GM21526 (cell line): ENCODE measurements at regions not wholly inside any gene's neighbourhood (a gene's known extent, or its start where the extent isn't known, plus 50 kb on each side); places are given as distances from the start of the nearest gene placed in this dataset.
A peak's percentile ranks its signal among the peaks of the same experiment; 100 is the strongest.

Experiments
- ATAC-seq: cut with Tn5 transposase; IDR thresholded peaks from one replicate; pipeline ENCODE4 v1.9.1; 2021; ENCODE audit warnings: moderate library complexity; ENCODE audit not compliant: unreplicated experiment, low FRiP score

DNA sequence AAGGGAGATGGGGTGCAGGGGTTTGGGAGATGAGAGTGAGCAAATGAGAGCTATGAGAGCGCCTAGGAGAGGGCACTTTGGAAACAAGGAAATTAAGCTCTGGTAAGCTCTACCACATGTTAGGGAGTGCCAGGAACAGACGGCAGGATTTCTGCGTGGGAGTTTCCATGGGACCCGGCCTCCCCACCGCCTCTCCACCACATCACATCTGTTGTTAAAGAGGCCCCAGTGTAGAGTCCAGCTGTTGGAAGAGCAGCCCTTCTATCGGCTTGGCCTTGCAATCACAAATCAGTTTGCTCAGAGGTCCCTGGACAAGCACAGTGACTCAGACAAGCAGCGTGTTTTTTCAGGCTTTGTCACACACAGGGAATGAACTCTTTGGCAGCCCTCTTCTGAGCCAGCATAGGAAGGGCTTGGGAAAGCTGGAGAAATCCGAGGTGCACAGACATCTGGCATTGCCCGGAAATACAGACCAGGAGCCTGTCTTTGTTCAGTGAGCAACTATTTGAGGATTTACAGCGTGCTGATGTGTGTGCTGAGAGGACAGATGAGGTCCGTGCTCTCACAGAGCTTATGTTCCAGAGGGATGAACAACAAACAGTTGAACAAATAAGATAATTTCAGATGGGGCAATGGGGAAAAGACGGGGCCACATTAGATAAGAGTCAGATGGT lies 370.6 kb upstream of the PROK2 start:
- ATAC-seq: no peak

DNA sequence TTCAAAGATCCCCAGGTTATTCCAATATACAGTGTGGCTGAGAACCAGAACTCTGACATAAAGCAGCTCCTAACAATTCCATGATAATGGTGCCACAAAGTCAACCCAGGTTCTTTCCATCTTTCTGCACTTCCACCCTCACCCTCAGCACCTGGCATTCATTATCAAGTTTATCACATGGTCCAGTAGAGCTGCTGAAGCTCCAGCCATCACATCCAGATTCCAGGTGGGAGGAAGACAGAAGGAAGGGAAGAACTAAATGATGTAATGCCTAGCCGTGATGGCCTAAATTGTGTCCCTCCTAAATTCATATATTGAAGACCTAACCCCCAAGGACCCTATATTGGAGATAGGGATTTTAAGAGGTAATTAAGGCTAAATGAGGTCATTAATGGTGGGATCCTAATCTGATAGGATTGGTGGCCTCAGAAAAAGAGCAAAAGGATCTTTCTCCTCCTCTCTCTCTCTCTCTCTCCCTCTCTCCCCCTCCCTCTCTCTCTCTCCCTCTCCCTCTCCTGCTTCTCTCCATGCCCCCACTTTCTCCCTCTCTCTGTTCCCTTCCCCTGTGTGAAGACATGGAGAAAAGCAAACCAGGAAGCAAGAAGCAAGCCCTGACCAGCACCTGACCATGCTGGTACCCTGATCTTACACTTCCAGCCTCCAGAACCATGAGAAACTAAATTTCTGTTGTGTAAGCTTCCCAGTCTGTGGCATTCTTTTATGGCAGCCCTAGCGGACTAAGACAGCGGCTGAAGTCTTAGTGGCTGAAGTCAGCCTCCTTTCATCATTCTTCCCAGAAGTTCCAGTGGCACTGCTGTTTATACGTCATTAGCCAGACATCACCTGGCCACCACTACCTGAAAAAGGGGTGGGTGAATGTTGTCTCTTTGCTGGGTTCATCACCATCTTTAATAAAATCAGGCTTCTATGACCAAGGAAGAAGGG lies 369.7 kb upstream of the PROK2 start:
- ATAC-seq: no peak

DNA sequence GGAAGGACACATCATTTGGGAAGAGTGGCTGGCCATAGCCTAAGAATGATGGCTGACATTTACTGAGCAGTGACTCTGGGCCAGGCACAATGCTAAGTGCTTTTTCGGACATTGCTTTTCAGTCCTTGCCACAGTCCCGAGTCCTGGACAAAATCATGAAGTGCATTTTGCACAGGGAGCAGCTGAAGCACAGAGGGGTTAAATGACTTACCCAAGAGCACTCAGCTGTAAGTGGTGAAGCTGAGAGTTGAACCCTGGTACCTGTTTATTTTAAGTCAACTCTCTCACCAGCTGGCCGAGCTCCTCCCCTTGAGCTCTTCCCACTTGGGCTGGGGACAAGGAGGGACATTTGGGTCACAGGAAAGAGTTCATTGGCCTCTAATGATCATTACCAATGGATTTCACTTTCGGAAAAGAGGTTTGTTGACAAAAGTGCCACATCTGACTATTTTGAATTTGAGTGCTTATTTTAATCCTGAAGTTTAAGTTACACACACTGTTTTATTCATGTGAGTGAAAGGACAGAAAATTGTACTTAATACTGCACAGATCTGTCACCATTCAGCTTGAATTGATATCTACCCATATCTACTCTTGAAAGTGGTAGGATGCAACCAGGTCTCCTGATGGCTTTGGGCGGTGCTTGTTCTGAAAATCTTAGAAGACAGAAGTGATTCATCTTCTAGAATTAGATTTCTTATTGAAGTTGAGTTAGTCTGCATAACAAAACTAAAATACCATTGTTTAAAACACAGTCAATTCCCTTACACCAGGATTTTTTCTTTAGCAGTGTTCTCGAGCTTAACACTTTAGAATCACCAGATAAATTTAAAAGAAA lies 368.7 kb upstream of the PROK2 start:
- ATAC-seq: no peak

DNA sequence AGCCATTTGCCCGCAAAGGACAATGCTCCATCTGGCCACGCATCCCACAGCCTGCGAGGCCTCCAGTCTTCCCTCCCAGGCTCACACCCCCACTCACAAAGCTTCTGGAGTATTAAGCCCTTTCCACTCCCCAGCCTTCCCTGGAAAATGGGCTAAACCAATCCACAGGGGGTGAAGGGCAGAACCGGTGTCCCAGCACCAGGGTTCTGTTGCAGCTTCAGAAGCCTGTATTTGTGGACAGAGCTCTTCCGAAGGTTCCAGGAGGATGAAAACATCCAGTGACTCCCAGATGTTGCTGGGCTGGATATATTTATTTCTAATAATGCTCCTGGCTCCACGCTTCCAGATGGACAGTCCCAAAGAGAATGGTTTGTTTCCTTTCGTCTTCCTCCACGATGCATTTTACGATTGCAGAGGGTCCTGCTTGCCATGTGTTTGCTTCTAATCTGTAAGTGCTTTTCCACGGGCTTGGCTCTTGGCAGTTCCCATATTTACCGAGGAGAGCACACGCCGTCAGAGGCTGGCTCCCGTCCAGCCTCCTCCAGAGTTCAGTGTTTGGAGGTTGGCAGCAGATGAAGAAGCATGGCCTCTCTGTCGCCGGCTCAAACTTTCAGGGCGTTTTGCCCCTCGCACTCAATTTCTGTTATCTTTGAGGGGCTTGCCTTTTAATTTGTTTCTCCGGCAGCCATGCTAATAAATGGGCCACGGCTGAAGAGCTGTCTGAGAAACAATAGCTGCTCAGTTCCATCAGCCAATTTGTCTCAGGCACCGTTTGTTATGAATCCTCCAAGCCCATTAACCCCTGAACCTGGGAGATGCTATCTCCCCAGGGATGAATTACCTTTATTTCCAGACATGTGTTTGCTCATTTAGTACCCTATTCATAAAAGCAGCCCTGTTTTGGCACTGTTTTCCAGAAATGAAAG lies 367.9 kb upstream of the PROK2 start:
- no peak for ATAC-seq

GRCh38 chr3:72151465-72152238 lies 366.7 kb upstream of the PROK2 start:
- ATAC-seq: no peak

GRCh38 chr3:72150634-72151412 lies 365.9 kb upstream of the PROK2 start:
- ATAC-seq: no peak

DNA sequence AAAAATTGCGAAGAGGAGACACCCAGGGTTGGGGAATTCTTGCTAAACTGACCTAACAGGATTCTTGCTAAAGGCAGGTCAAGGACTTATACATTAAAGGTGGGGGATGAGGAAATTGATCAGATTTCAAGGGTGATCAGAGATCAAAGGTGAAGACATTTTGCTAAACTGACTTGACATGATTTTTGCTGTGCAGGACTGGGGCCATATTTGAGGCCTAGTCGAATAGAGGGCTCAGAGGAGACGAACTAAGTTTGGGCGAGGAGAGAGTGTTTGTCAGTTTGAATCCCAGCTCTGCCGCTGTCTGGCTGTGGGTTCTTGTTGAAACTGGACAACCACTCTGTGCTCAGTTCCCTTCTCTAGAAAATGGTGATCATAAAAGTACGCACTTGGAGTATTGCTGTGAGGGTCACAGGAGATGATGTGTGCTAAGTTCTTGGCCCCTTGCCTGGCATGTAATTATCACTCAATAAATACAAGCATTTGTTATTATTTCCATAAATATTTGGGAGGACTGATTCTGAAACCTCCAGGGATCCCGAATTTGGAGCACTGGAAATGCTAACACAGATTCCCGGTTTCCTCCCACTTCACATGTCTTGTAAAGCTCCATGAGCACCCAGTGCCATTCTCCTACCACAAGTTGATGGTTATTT lies 364.8 kb upstream of the PROK2 start:
- no peak for ATAC-seq

- no peak for ATAC-seq
Observed at GRCh38 chr3:72147600-72147999, 362.7 kb upstream of the PROK2 start.

DNA sequence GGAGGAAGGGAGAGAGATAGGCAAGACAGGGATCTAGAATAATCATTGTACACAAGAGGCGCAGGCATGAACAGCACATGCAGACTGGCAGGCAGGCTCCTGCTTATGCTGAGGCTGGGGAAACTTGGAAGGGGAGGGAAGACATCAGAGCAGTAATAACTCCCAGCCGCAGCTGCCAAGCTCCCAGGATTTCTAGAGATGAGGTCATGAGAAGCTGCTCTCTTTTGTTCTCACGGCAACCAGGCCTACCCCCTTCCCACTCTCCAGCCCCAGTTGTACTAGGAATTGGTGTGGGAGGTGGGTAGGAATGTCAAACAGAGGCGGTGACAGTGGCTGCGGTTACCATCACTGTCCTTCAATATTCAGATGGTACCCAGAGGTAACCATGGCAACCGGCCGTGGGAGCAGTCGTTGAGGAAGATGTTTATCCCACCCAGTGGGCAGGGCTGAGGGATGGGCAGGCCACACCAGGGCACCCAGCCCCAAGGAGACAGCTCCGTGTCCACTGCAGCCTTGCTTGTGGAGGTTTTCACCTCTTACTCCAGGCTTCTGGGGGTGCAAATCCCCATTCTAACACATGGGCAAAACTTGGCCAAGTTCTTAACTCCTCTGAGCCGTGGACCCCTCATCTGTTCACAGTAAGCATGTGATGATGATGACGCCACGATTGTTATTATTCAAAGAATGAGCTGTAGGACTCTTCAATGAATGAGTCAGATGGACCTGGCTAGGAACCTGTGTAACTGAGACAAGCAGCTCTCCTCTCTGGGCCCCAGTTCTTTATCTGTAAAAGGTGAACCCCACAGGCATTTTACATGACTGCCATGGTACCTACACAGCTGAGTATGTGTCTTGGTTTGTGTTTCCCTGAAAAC lies 360.8 kb upstream of the PROK2 start:
- no peak for ATAC-seq

- ATAC-seq: peak; percentile 65
Observed at GRCh38 chr3:72144773-72145505, 360.0 kb upstream of the PROK2 start.

DNA sequence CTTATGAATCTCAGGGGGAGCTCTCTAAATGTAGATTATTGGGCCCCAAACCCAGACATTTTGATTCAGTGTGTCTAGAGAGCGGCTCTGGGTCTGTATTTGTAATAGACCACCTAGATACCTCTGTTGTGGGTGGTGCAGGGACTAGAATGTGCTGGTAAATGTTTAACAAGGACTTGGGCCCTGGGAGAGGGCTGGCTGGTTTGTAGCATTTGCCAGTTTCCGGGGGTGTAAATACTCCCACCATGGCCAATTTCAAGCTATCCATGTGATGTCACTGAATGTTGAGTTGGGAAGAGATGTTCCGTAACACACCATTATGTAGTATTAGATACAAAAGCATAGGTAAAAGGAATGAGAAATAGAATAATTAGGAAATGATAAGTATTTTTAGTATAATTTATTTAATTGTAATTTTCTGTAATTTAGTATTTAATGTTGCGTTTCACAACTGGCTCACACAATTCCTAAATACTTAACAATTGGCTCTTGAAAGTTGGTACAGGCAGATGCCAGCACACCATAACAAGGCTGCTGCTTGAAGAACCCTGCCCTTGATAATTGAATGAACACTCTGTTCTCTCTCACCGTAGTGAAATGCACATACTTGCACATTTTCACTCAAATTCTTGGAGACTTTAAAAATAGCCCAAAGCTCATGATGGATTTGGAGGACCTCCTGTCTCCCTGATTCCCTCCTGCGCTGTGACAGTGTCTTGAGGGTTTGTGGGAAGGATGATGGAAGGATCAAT lies 359.2 kb upstream of the PROK2 start:
- ATAC-seq: no peak

GRCh38 chr3:72143322-72143721 lies 358.4 kb upstream of the PROK2 start:
- ATAC-seq: no peak

DNA sequence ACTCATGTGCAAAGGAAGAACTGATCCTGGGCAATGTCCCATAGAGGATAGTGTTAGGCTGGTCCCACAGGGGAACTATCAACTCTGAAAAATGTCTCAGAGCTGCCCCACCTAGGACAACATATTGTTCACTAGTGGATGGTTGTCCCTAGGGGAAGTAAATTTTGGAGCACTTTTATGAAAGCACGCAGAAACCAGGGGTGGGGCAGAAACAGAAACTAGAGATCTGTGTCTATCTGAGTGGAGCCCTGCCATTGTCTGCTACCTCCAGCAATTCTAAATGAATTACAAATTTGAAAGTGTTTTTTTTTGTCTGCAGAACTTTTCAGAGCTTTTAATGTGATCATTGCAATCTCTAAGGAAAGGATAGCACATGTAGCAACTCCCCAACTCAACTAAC lies 357.1 kb upstream of the PROK2 start:
- ATAC-seq: no peak

- no peak for ATAC-seq
Observed at GRCh38 chr3:72141264-72141663, 356.3 kb upstream of the PROK2 start.

DNA sequence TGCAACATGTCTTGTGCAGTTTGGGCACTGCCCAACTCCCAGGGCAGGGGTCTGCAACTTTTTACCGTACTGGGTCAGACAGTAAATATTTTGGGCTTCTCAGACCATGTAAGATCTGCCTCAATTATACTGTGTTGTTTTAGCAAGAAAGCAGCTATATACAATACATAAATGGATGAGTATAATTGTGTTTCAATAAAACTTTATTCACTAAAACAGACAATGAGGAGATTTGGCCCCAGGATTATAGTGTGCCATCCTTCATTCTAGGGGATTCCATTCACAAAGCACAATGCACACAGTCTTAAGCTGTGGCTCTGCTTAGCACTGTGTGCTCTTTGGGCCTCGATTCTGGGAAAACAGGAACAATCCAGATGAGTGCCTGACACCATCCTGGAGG lies 354.4 kb upstream of the PROK2 start:
- ATAC-seq: no peak
